H9 (cell line): ENCODE measurements at regions not wholly inside any gene's neighbourhood (a gene's known extent, or its start where the extent isn't known, plus 50 kb on each side); places are given as distances from the start of the nearest gene placed in this dataset.

Experiments used
- DNase-seq: peaks from one replicate; pipeline ENCODE4 v3.0.0-alpha.2; 2017
- H2AFZ ChIP-seq: one replicate; pipeline ENCODE4 v1.6.1; 2013; ENCODE audit warnings: mild to moderate bottlenecking, low read length, control low read depth, moderate library complexity
- H2AK5ac ChIP-seq: 2 replicates; pipeline ENCODE4 v1.6.1; 2013; ENCODE audit warnings: low read length, control low read depth, mixed read lengths; ENCODE audit not compliant: insufficient read length
- H2BK120ac ChIP-seq: one replicate; pipeline ENCODE4 v1.6.1; 2013; ENCODE audit warnings: low read depth, mild to moderate bottlenecking, low read length, control low read depth, inconsistent platforms; ENCODE audit not compliant: poor library complexity, severe bottlenecking
- H2BK12ac ChIP-seq: 2 replicates; pipeline ENCODE4 v1.6.1; 2013; ENCODE audit warnings: low read length, control low read depth, mixed read lengths, low read depth; ENCODE audit not compliant: insufficient read length
- H2BK15ac ChIP-seq: 2 replicates; pipeline ENCODE4 v1.6.1; 2013; ENCODE audit warnings: low read depth, low read length, control low read depth
- H2BK20ac ChIP-seq: one replicate; pipeline ENCODE4 v1.6.1; 2013; ENCODE audit warnings: low read depth, mild to moderate bottlenecking, low read length, control low read depth, inconsistent platforms; ENCODE audit not compliant: poor library complexity, severe bottlenecking
- H2BK5ac ChIP-seq: 2 replicates; pipeline ENCODE4 v1.6.1; 2013; ENCODE audit warnings: low read length, control low read depth, mixed read lengths; ENCODE audit not compliant: insufficient read length
- H3K14ac ChIP-seq: 2 replicates; pipeline ENCODE4 v1.6.1; 2013; ENCODE audit warnings: low read length, control low read depth; ENCODE audit not compliant: insufficient read depth
- H3K18ac ChIP-seq: 2 replicates; pipeline ENCODE4 v1.6.1; 2013; ENCODE audit warnings: low read depth, mild to moderate bottlenecking, mixed read lengths, low read length, control low read depth; ENCODE audit not compliant: insufficient read length
- H3K23ac ChIP-seq: 2 replicates; pipeline ENCODE4 v1.6.1; 2013; ENCODE audit warnings: low read length, control low read depth, mixed read lengths, low read depth; ENCODE audit not compliant: insufficient read length
- H3K23me2 ChIP-seq: 2 replicates; pipeline ENCODE4 v1.6.1; 2013; ENCODE audit warnings: low read depth, mild to moderate bottlenecking, mixed read lengths, low read length, control low read depth; ENCODE audit not compliant: insufficient read length, poor library complexity, severe bottlenecking
- H3K27ac ChIP-seq: 2 replicates; pipeline ENCODE4 v1.5.1; 2013; ENCODE audit warnings: low read length, control low read depth, mixed read lengths, low read depth; ENCODE audit not compliant: insufficient read length
- H3K27me3 ChIP-seq: 2 replicates; pipeline ENCODE4 v1.6.1; 2013; ENCODE audit warnings: low read length, control low read depth, inconsistent platforms; ENCODE audit not compliant: insufficient read depth
- H3K4ac ChIP-seq: 2 replicates; pipeline ENCODE4 v1.6.1; 2013; ENCODE audit warnings: low read depth, mild to moderate bottlenecking, control low read depth, inconsistent platforms, low read length, moderate library complexity
- H3K4me1 ChIP-seq: 2 replicates; pipeline ENCODE4 v1.6.1; 2013; ENCODE audit warnings: low read length, control low read depth, inconsistent platforms; ENCODE audit not compliant: insufficient read depth
- H3K4me2 ChIP-seq: 2 replicates; pipeline ENCODE4 v1.6.1; 2013; ENCODE audit warnings: low read length, control low read depth, mixed read lengths; ENCODE audit not compliant: insufficient read length, insufficient read depth
- H3K56ac ChIP-seq: 2 replicates; pipeline ENCODE4 v1.6.1; 2013; ENCODE audit warnings: low read depth, mild to moderate bottlenecking, mixed read lengths, low read length, control low read depth; ENCODE audit not compliant: insufficient read length
- H3K79me1 ChIP-seq: 2 replicates; pipeline ENCODE4 v1.6.1; 2013; ENCODE audit warnings: low read depth, mild to moderate bottlenecking, moderate library complexity, low read length, control low read depth, inconsistent platforms; ENCODE audit not compliant: insufficient read depth, poor library complexity, severe bottlenecking
- H3K79me2 ChIP-seq: 2 replicates; pipeline ENCODE4 v1.6.1; 2013; ENCODE audit warnings: low read length, control low read depth, inconsistent platforms; ENCODE audit not compliant: insufficient read depth
- H3K9ac ChIP-seq: 2 replicates; pipeline ENCODE4 v1.6.1; 2013; ENCODE audit warnings: low read length, control low read depth, mixed read lengths; ENCODE audit not compliant: insufficient read length; ENCODE audit errors: extremely low read depth
- H3K9me3 ChIP-seq: one replicate; pipeline ENCODE4 v1.6.1; 2013; ENCODE audit warnings: low read depth, low read length, inconsistent platforms; ENCODE audit not compliant: control insufficient read depth
- H3T11ph ChIP-seq: one replicate; pipeline ENCODE4 v1.6.1; 2013; ENCODE audit warnings: mild to moderate bottlenecking, low read length, control low read depth, inconsistent platforms
- H4K20me1 ChIP-seq: one replicate; pipeline ENCODE4 v1.6.1; 2013; ENCODE audit not compliant: control insufficient read depth, insufficient read length, insufficient read depth
- H4K5ac ChIP-seq: 2 replicates; pipeline ENCODE4 v1.6.1; 2013; ENCODE audit warnings: low read depth, mild to moderate bottlenecking, mixed read lengths, low read length, control low read depth; ENCODE audit not compliant: insufficient read length
- H4K8ac ChIP-seq: replicated peaks from 2 replicates; pipeline ENCODE4 v1.6.1; 2013; ENCODE audit warnings: low read length, control low read depth, mixed read lengths, low read depth; ENCODE audit not compliant: insufficient read length
- H4K91ac ChIP-seq: 2 replicates; pipeline ENCODE4 v1.6.1; 2013; ENCODE audit warnings: low read depth, mild to moderate bottlenecking, moderate library complexity, mixed read lengths, low read length, control low read depth; ENCODE audit not compliant: insufficient read length
- H3K27ac Mint-ChIP-seq, 3 experiments: 2 replicates in 2 of 3; 3 replicates in 1 of 3; pipeline ENCODE4 v1.8.0; 2020 to 2021; ENCODE audit warnings: mixed read lengths in 3 of 3, mild to moderate bottlenecking in 1 of 3, moderate library complexity in 1 of 3
- H3K27me3 Mint-ChIP-seq: 2 replicates; pipeline ENCODE4 v1.8.0; 2021; ENCODE audit warnings: low read depth, mild to moderate bottlenecking, moderate library complexity, mixed read lengths
- H3K36me3 Mint-ChIP-seq, 3 experiments: 2 replicates in 2 of 3; 3 replicates in 1 of 3; pipeline ENCODE4 v1.8.0; 2020 to 2021; ENCODE audit warnings: low read depth in 3 of 3, mixed read lengths in 3 of 3; ENCODE audit not compliant: insufficient read depth in 1 of 3
- H3K4me1 Mint-ChIP-seq, 2 experiments: 2 replicates each; pipeline ENCODE4 v1.8.0; 2020; ENCODE audit warnings: mixed read lengths in 2 of 2
- H3K4me3 Mint-ChIP-seq, 2 experiments: 2 replicates in 1 of 2; 3 replicates in 1 of 2; pipeline ENCODE4 v1.8.0; 2020 to 2021; ENCODE audit warnings: mild to moderate bottlenecking in 2 of 2, mixed read lengths in 2 of 2, moderate library complexity in 1 of 2
- H3K9me3 Mint-ChIP-seq, 2 experiments: 2 replicates in 1 of 2; 3 replicates in 1 of 2; pipeline ENCODE4 v1.8.0; 2020; ENCODE audit warnings: mild to moderate bottlenecking in 2 of 2, mixed read lengths in 2 of 2, moderate library complexity in 1 of 2
- WGBS: extraction: QIAGEN DNeasy Blood & Tissue Kit; methylation state at CpG from one replicate; pipeline ENCODE4 v1.1.7; 2013; ENCODE audit warnings: missing lambda C conversion rate, low lambda C conversion rate, mixed read lengths; ENCODE audit not compliant: insufficient read length; ENCODE audit errors: extremely low coverage; 5-methylcytosine and 5-hydroxymethylcytosine counted together
- TF ChIP-seq, protein P1 (sequence below): fragments of 200-600 bp; sonication (generic); conservative IDR thresholded peaks from 3 replicates; pipeline ENCODE4 v1.8.0; 2021; ENCODE audit warnings: antibody characterized with exemption, mild to moderate bottlenecking

DNA sequence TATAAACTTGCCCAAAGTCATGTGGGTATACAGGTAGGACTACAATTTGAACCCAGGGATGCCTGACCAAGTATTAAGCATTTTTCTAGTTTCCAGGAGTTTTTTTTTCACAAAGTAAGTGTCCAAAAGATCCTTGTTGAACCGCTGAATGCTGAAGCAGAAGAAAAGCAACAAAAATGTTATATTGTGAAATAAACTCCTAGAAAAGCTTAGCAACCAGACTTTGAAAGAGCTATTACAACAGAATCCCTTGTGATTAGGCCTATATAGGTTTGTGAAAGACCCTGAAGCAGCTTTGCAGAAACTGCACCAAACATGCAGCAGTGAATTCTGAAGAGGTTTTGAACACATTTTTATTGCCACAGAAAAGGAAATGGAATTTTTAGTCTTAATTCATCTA, 236.8 kb downstream of the TUSC7 start:
- H3K18ac ChIP-seq, result no peak overlapping the region
- H4K5ac ChIP-seq, result no peak overlapping the region
- no peak overlapping the region for H2BK5ac ChIP-seq
- no peak overlapping the region for H3K14ac ChIP-seq
- H3K27me3 ChIP-seq, result no peaks in the 10 kb centered on the region
- H3K79me2 ChIP-seq, result no peaks in the 10 kb centered on the region
- H3K23ac ChIP-seq, result no peak overlapping the region
- no peaks in the 10 kb centered on the region for H3K4me1 ChIP-seq
- H2AK5ac ChIP-seq, result no peak overlapping the region
- no peaks in the 10 kb centered on the region for H3K27me3 Mint-ChIP-seq
- no peak overlapping the region for H3T11ph ChIP-seq
- DNase-seq, result no peak
- WGBS, result no CpG with 5 or more reads among the region's 1 CpG
- no peak overlapping the region for H3K4ac ChIP-seq
- H4K91ac ChIP-seq, result no peak overlapping the region
- H2AFZ ChIP-seq, result no peak overlapping the region
- H3K27ac Mint-ChIP-seq, result no peak overlapping the region
- H4K8ac ChIP-seq, result no peak overlapping the region
- H3K9me3 ChIP-seq, result no peaks in the 10 kb centered on the region
- no peak overlapping the region for H3K56ac ChIP-seq
- H3K27ac ChIP-seq, result no peak overlapping the region
- H4K20me1 ChIP-seq, result no peaks in the 10 kb centered on the region
- no peak overlapping the region for H2BK12ac ChIP-seq
- peaks cover 0 to 13% (median 1%) of the 10 kb centered on the region in 3 experiments; a peak in 3 of 7 replicates for H3K36me3 Mint-ChIP-seq
- H3K4me1 Mint-ChIP-seq, result peaks cover 8 to 13% of the 10 kb centered on the region in 2 experiments
- no peak overlapping the region for H3K4me2 ChIP-seq
- H3K9me3 Mint-ChIP-seq, result peaks cover 0 to 6% of the 10 kb centered on the region in 2 experiments; a peak in 2 of 5 replicates
- TF ChIP-seq, protein P1, sequence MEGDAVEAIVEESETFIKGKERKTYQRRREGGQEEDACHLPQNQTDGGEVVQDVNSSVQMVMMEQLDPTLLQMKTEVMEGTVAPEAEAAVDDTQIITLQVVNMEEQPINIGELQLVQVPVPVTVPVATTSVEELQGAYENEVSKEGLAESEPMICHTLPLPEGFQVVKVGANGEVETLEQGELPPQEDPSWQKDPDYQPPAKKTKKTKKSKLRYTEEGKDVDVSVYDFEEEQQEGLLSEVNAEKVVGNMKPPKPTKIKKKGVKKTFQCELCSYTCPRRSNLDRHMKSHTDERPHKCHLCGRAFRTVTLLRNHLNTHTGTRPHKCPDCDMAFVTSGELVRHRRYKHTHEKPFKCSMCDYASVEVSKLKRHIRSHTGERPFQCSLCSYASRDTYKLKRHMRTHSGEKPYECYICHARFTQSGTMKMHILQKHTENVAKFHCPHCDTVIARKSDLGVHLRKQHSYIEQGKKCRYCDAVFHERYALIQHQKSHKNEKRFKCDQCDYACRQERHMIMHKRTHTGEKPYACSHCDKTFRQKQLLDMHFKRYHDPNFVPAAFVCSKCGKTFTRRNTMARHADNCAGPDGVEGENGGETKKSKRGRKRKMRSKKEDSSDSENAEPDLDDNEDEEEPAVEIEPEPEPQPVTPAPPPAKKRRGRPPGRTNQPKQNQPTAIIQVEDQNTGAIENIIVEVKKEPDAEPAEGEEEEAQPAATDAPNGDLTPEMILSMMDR, result no peak
- H3K9ac ChIP-seq, result no peak overlapping the region
- no peaks in the 10 kb centered on the region for H3K23me2 ChIP-seq
- H2BK20ac ChIP-seq, result no peak overlapping the region
- H3K4me3 Mint-ChIP-seq, result no peak overlapping the region
- H2BK15ac ChIP-seq, result no peak overlapping the region
- no peak overlapping the region for H2BK120ac ChIP-seq
- no peaks in the 10 kb centered on the region for H3K79me1 ChIP-seq
